H54 (cell line): ENCODE measurements at regions not wholly inside any gene's neighbourhood (a gene's known extent, or its start where the extent isn't known, plus 50 kb on each side); places are given as distances from the start of the nearest gene placed in this dataset.
"Not testable (repeated sequence)": the region's sequence is repeated elsewhere in the genome, so short reads cannot be mapped to it uniquely, and the experiment has no call there.

Experiments used
- DNase-seq: peaks from one replicate; pipeline ENCODE4 v3.0.0; 2011; ENCODE audit warnings: low spot score, mixed read lengths; ENCODE audit not compliant: insufficient read length
- FAIRE-seq: peaks from 3 replicates; lab custom pipeline; 2011; peaks lifted over from hg19 to GRCh38; lab: Jason Lieb, UNC
- POLR2A ChIP-seq: IDR thresholded peaks from 2 replicates; pipeline ENCODE4 v1.6.1; 2011; ENCODE audit warnings: low read depth, mild to moderate bottlenecking, low read length

- DNase-seq (no peak), FAIRE-seq (no peak)
- TF ChIP-seq POLR2A, result no peak
These were observed 68.3 kb upstream of the ARL4C start for GRCh38 chr2:234565201-234565600.

- no peak for TF ChIP-seq POLR2A
- FAIRE-seq (no peak), DNase-seq (no peak)
These were observed 67.8 kb upstream of the ARL4C start for GRCh38 chr2:234564699-234565098.

GRCh38 chr2:234559609-234560008, 62.7 kb upstream of the ARL4C start:
- TF ChIP-seq POLR2A, result no peak
- DNase-seq (no peak), FAIRE-seq (no peak)

GRCh38 chr2:234558642-234559041, 61.8 kb upstream of the ARL4C start:
- FAIRE-seq (no peak), DNase-seq (no peak)
- TF ChIP-seq POLR2A, result no peak

GRCh38 chr2:234556848-234557573, 60.1 kb upstream of the ARL4C start:
- FAIRE-seq, result no peak
- TF ChIP-seq POLR2A, result no peak
- peak; percentile 38 for DNase-seq

GRCh38 chr2:234555616-234556249, 58.9 kb upstream of the ARL4C start:
- no peak for DNase-seq
- no peak for FAIRE-seq
- no peak for TF ChIP-seq POLR2A

- no peak for FAIRE-seq
- DNase-seq, result no peak
- no peak for TF ChIP-seq POLR2A
These were observed 58.3 kb upstream of the ARL4C start for GRCh38 chr2:234555161-234555560.

GRCh38 chr2:234553223-234553622, 56.3 kb upstream of the ARL4C start:
- not testable (repeated sequence) for FAIRE-seq, DNase-seq

- no peak for FAIRE-seq
- DNase-seq, result peak; percentile 60
- TF ChIP-seq POLR2A, result no peak
These were observed 53.7 kb upstream of the ARL4C start for GRCh38 chr2:234550511-234551107.

GRCh38 chr2:234550056-234550455, 53.2 kb upstream of the ARL4C start:
- TF ChIP-seq POLR2A, result no peak

GRCh38 chr2:234548695-234549420, 52.0 kb upstream of the ARL4C start:
- no peak for TF ChIP-seq POLR2A
- no peak for FAIRE-seq
- no peak for DNase-seq

More at GRCh38 chr2:234550056-234550455, 53.2 kb upstream of the ARL4C start:
- DNase-seq (no peak), FAIRE-seq (no peak)

- DNase-seq (no peak), FAIRE-seq (no peak)
- TF ChIP-seq POLR2A, result no peak
These were observed 49.9 kb upstream of the ARL4C start for GRCh38 chr2:234546770-234547169.
